OCI-LY7 (cell line): ENCODE measurements at regions not wholly inside any gene's neighbourhood (a gene's known extent, or its start where the extent isn't known, plus 50 kb on each side); places are given as distances from the start of the nearest gene placed in this dataset. TPM values are rescaled to one million over a fixed set of nuclear protein-coding genes. Genes with fewer than 3 reads are reported as not detected.

Experiments used
- BruUV-seq: library from RNA; stranded (reverse); fragments of 400-500 nt; replicated peaks from 2 replicates; lab custom pipeline; 2021; lab: Mats Ljungman, UMichigan
- CTCF ChIA-PET: fragments of 300-600 bp; sonication (Branson Sonifier 250); formaldehyde crosslinking; loops from one replicate; lab custom pipeline; 2022; ENCODE audit warnings: antibody characterized with exemption; ENCODE audit not compliant: unreplicated experiment; lab: Charles Lee
- POLR2A ChIA-PET: fragments of 300-600 bp; sonication (Branson Sonifier 250); formaldehyde crosslinking; loops from one replicate; lab custom pipeline; 2022; ENCODE audit warnings: antibody characterized with exemption; lab: Charles Lee
- DNase-seq: peaks from one replicate; pipeline ENCODE4 v3.0.0-alpha.2; 2015; ENCODE audit warnings: low spot score
- H2AFZ ChIP-seq: fragments of 200-600 bp; sonication (generic), shearing (Covaris generic); 2 replicates; pipeline ENCODE4 v1.6.1; 2014; ENCODE audit warnings: mild to moderate bottlenecking, antibody characterized with exemption, low read length, moderate library complexity
- H3K27ac ChIP-seq: fragments of 200-600 bp; sonication (generic); 2 replicates; pipeline ENCODE4 v1.5.1; 2014; ENCODE audit warnings: mixed run types, low read depth, mild to moderate bottlenecking, moderate library complexity, low read length, inconsistent platforms; ENCODE audit not compliant: poor library complexity, severe bottlenecking
- H3K36me3 ChIP-seq: fragments of 200-600 bp; sonication (generic); 2 replicates; pipeline ENCODE4 v1.6.1; 2014; ENCODE audit warnings: mild to moderate bottlenecking, antibody characterized with exemption, low read length, moderate library complexity, mixed read lengths; ENCODE audit not compliant: insufficient read depth
- H3K4me1 ChIP-seq: fragments of 200-600 bp; sonication (generic); 2 replicates; pipeline ENCODE4 v1.5.1; 2014; ENCODE audit warnings: mild to moderate bottlenecking, low read length; ENCODE audit not compliant: insufficient read depth, poor library complexity, severe bottlenecking
- H3K4me2 ChIP-seq: fragments of 200-600 bp; sonication (generic); 2 replicates; pipeline ENCODE4 v1.6.1; 2014; ENCODE audit warnings: mild to moderate bottlenecking, low read length
- H3K4me3 ChIP-seq: fragments of 200-600 bp; sonication (generic); 2 replicates; pipeline ENCODE4 v1.5.1; 2014; ENCODE audit warnings: mild to moderate bottlenecking, low read depth, low read length; ENCODE audit not compliant: poor library complexity, severe bottlenecking
- H3K79me2 ChIP-seq: fragments of 200-600 bp; sonication (generic); 2 replicates; pipeline ENCODE4 v1.6.1; 2016; ENCODE audit warnings: low read depth, mild to moderate bottlenecking, low read length, moderate library complexity, mixed read lengths; ENCODE audit not compliant: insufficient read depth
- H3K9me2 ChIP-seq: fragments of 200-600 bp; sonication (generic); 2 replicates; pipeline ENCODE4 v1.6.1; 2016; ENCODE audit warnings: mild to moderate bottlenecking, low read length, mixed read lengths; ENCODE audit not compliant: insufficient read depth
- H3K9me3 ChIP-seq: fragments of 200-600 bp; sonication (generic); 2 replicates; pipeline ENCODE4 v1.6.1; 2014; ENCODE audit warnings: mild to moderate bottlenecking, mixed run types, low read length, mixed read lengths
- H4K20me1 ChIP-seq: fragments of 200-600 bp; sonication (generic); 2 replicates; pipeline ENCODE4 v1.6.1; 2014; ENCODE audit warnings: mild to moderate bottlenecking, antibody characterized with exemption, low read length, moderate library complexity, mixed read lengths; ENCODE audit not compliant: insufficient read depth
- EZH2phosphoT487 ChIP-seq: fragments of 200-600 bp; sonication (generic); IDR thresholded peaks from 2 replicates; pipeline ENCODE4 v1.6.1; 2018; ENCODE audit warnings: low read depth, borderline replicate concordance, mild to moderate bottlenecking, mixed run types, antibody characterized with exemption, low read length, moderate library complexity, mixed read lengths
- intact Hi-C: fragments of 100-400 bp; cut with micrococcal nuclease; formaldehyde crosslinking; loops from one replicate; pipeline ENCODE4 v1.10.0; 2022; ENCODE audit not compliant: unreplicated experiment
- small RNA-seq: library from RNA; depleted of rRNA; stranded (forward); fragments of <200 nt; gene quantifications from one replicate; pipeline ENCODE3, GENCODE V24; 2014
- TF ChIP-seq, protein P1 (sequence below): fragments of 200-600 bp; sonication (generic); conservative IDR thresholded peaks from 2 replicates; pipeline ENCODE4 v1.5.1; 2014; ENCODE audit warnings: mild to moderate bottlenecking, antibody characterized with exemption, low read length, moderate library complexity, mixed read lengths

DNA sequence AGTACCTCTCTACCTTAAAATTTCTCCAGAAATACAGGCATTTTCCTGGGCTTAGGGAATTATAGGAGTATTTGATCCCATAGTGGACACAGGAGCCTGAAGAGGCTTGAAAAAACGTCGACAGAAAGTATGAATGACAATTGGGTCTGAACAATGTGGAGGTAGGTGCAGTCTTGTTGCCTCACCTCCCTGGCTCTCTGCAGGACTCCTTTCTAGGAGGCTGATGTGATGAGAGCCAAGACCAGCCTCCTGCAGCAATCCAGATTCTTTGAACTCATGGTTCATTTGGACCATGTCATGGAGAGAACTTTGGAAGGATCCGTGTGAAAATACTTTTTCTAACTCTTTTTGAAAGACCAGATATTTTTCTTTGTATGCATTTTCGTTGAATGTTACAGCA is 50.5 kb upstream of the MTF2 start:
- Histone ChIP-seq H4K20me1 (no peaks in the 10 kb centered on the region), H3K4me1 (peaks cover 98% of the 10 kb centered on the region), H3K36me3 (no peaks in the 10 kb centered on the region), H2AFZ (no peak overlapping the region), H3K9me2 (no peaks in the 10 kb centered on the region), H3K27ac (peak overlapping the region; percentile 94), H3K4me2 (peak overlapping the region; percentile 71), H3K79me2 (no peaks in the 10 kb centered on the region), H3K4me3 (peak overlapping the region; percentile 6), H3K9me3 (no peaks in the 10 kb centered on the region)
- no peak for DNase-seq
- intact Hi-C loops = loop anchor here (2.0 kb wide), 1 partner anchor 50 kb away; the partner anchor contains the start of gene MTF2
- POLR2A ChIA-PET = interaction anchor here (0.5 to 1.7 kb wide), 5 partner anchors 9 to 179 kb away, joined by 3 to 8 read pairs (median 3); no protein-coding TSS in a partner anchor
- no peak for TF ChIP-seq EZH2phosphoT487
- TF ChIP-seq, protein P1, sequence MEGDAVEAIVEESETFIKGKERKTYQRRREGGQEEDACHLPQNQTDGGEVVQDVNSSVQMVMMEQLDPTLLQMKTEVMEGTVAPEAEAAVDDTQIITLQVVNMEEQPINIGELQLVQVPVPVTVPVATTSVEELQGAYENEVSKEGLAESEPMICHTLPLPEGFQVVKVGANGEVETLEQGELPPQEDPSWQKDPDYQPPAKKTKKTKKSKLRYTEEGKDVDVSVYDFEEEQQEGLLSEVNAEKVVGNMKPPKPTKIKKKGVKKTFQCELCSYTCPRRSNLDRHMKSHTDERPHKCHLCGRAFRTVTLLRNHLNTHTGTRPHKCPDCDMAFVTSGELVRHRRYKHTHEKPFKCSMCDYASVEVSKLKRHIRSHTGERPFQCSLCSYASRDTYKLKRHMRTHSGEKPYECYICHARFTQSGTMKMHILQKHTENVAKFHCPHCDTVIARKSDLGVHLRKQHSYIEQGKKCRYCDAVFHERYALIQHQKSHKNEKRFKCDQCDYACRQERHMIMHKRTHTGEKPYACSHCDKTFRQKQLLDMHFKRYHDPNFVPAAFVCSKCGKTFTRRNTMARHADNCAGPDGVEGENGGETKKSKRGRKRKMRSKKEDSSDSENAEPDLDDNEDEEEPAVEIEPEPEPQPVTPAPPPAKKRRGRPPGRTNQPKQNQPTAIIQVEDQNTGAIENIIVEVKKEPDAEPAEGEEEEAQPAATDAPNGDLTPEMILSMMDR = no peak
- no TSS peak for BruUV-seq
- CTCF ChIA-PET = no interaction called here

Small RNA genes in the stretch of these regions (small RNA-seq; reads per million reads assigned to genes)
- gene RF00019 (not detected), gene RN7SKP123 (not detected)
